DND-41 (cell line): ENCODE measurements at regions not wholly inside any gene's neighbourhood (a gene's known extent, or its start where the extent isn't known, plus 50 kb on each side); places are given as distances from the start of the nearest gene placed in this dataset.

Experiments used
- EZH2 ChIP-seq: IDR thresholded peaks from 3 replicates; pipeline ENCODE4 v1.6.1; 2012; ENCODE audit warnings: borderline replicate concordance, low read depth, mild to moderate bottlenecking, moderate library complexity, low read length, inconsistent platforms; ENCODE audit not compliant: severe bottlenecking
- TF ChIP-seq, protein P1 (sequence below): IDR thresholded peaks from 2 replicates; pipeline ENCODE4 v1.5.1; 2012; ENCODE audit warnings: borderline replicate concordance, low read length, moderate library complexity, mild to moderate bottlenecking; ENCODE audit not compliant: poor library complexity, severe bottlenecking; ENCODE audit errors: extremely low read depth

DNA sequence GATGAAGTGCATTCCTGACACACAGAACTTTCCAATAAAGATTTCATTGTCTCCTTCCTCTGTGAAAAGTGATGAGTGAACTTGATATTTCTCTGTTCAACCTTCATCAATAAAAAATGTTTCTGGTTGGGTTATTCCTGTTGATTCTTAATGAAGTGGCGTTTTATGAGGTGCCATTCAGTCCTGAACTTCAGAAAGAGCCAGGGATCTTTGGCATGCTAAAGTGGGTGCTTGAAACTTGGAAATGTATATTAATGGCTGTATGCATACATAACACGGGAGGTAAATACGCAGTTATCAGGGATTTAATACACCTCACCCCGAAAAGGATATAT, 151.6 kb downstream of the ACTR3B start:
- TF ChIP-seq, protein P1, sequence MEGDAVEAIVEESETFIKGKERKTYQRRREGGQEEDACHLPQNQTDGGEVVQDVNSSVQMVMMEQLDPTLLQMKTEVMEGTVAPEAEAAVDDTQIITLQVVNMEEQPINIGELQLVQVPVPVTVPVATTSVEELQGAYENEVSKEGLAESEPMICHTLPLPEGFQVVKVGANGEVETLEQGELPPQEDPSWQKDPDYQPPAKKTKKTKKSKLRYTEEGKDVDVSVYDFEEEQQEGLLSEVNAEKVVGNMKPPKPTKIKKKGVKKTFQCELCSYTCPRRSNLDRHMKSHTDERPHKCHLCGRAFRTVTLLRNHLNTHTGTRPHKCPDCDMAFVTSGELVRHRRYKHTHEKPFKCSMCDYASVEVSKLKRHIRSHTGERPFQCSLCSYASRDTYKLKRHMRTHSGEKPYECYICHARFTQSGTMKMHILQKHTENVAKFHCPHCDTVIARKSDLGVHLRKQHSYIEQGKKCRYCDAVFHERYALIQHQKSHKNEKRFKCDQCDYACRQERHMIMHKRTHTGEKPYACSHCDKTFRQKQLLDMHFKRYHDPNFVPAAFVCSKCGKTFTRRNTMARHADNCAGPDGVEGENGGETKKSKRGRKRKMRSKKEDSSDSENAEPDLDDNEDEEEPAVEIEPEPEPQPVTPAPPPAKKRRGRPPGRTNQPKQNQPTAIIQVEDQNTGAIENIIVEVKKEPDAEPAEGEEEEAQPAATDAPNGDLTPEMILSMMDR = no peak
- no peak for TF ChIP-seq EZH2
